ENCODE measurements at regions not wholly inside any gene's neighbourhood (a gene's known extent, or its start where the extent isn't known, plus 50 kb on each side); places are given as distances from the start of the nearest gene placed in this dataset.

GRCh38 chr20:48066246-48066645 is 281.0 kb upstream of the SULF2 start:
- TF ChIP-seq CTCF (IDR thresholded peaks at IDR 0.05) (no peak), POLR2A (IDR thresholded peaks at IDR 0.05) (no peak)

Data from esophagus squamous epithelium (tissue), 4 donors.